ENCODE measurements at regions not wholly inside any gene's neighbourhood (a gene's known extent, or its start where the extent isn't known, plus 50 kb on each side); places are given as distances from the start of the nearest gene placed in this dataset.

- TF ChIP-seq UBTF (CRISPR knock-in tag; IDR thresholded peaks at IDR 0.05), result no peak
- no peak for TF ChIP-seq ZNF775 (CRISPR knock-in tag; IDR thresholded peaks at IDR 0.05; ENCODE audit: borderline replicate concordance)
- TF ChIP-seq HNRNPL (IDR thresholded peaks at IDR 0.05; ENCODE audit: low read depth, low read length), result 0 out of 2 replicates have a peak, but pooled peaks have one; percentile 35
- TF ChIP-seq ZBTB33 (CRISPR knock-in tag; IDR thresholded peaks at IDR 0.05), result peak; percentile 24; the same call in 1 of the 2 replicates
- no peak for TF ChIP-seq THRA (CRISPR knock-in tag; IDR thresholded peaks at IDR 0.05; ENCODE audit: borderline replicate concordance)
- TF ChIP-seq PHF5A (CRISPR knock-in tag; IDR thresholded peaks at IDR 0.05; ENCODE audit: low read depth, unreplicated experiment), result no peak
- 0 out of 2 replicates have a peak, but pooled peaks have one; percentile 29 for TF ChIP-seq KDM5B (CRISPR knock-in tag; IDR thresholded peaks at IDR 0.05; ENCODE audit: borderline replicate concordance)
- TF ChIP-seq ATF5 (CRISPR knock-in tag; IDR thresholded peaks at IDR 0.05; ENCODE audit: low read depth), result no peak
- TF ChIP-seq ZNF180 (CRISPR knock-in tag; IDR thresholded peaks at IDR 0.05; ENCODE audit: borderline replicate concordance, low read depth), result no peak
These were observed 335.7 kb downstream of the SEC14L1 start (continued) for GRCh38 chr17:77476498-77476897.

Measured in HepG2 (cell line).